ENCODE measurements at regions not wholly inside any gene's neighbourhood (a gene's known extent, or its start where the extent isn't known, plus 50 kb on each side); places are given as distances from the start of the nearest gene placed in this dataset.

DNA sequence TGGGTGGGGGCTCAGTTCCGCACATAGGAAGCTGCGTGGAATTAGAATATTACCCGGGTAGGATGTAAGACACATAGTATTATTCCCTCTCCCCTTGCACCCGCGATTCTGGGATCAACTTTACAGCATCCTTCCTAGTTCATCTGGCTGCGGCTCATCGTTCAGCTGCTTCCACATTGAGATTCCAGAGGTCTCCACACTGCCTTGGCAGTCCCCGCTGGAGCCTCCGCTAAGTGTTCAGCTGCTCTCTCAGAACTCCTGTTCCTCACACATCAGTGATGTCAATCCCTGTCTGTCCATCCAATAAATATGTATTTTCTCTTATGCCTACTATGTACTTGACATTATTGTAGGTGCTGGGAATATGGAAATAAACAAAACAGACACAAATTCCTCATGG, 135.6 kb upstream of the SYT6 start:
- no peak for DNase-seq (ENCODE audit: low read depth)
- no peak overlapping the region for H3K4me3 ChIP-seq (ENCODE audit: low read depth, low read length)
- H3K27me3 ChIP-seq (ENCODE audit: control insufficient read depth, insufficient read depth, low read length): peaks cover 3% of the 10 kb centered on the region
- TF ChIP-seq, protein P1, sequence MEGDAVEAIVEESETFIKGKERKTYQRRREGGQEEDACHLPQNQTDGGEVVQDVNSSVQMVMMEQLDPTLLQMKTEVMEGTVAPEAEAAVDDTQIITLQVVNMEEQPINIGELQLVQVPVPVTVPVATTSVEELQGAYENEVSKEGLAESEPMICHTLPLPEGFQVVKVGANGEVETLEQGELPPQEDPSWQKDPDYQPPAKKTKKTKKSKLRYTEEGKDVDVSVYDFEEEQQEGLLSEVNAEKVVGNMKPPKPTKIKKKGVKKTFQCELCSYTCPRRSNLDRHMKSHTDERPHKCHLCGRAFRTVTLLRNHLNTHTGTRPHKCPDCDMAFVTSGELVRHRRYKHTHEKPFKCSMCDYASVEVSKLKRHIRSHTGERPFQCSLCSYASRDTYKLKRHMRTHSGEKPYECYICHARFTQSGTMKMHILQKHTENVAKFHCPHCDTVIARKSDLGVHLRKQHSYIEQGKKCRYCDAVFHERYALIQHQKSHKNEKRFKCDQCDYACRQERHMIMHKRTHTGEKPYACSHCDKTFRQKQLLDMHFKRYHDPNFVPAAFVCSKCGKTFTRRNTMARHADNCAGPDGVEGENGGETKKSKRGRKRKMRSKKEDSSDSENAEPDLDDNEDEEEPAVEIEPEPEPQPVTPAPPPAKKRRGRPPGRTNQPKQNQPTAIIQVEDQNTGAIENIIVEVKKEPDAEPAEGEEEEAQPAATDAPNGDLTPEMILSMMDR (IDR thresholded peaks at IDR 0.05; ENCODE audit: insufficient read depth, low read length, poor library complexity, severe bottlenecking): no peak
- H3K36me3 ChIP-seq (ENCODE audit: control insufficient read depth, insufficient read depth, low read length): no peaks in the 10 kb centered on the region

DNA sequence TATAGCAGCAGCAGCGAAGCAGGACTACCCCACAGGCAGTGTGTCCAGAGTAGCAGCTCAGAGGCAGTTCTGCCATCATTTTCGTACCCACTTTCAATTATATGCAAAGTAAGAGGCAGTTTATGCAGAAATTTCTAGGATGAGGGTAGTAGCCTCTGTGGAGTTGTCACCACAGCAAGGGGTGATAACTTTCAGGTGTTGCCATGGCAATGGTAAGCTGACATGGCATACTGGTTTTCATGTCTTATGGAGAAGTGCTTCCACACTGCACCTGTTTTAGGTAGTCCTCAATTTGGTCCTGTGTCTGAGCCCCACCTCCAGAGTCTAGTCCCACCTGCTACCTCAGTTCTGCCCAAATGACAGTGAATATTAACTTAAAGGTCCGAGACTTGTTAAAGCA, 133.3 kb upstream of the SYT6 start:
- DNase-seq (ENCODE audit: low read depth): no peak
- peaks cover 3% of the 10 kb centered on the region for H3K27me3 ChIP-seq (ENCODE audit: control insufficient read depth, insufficient read depth, low read length)
- H3K4me3 ChIP-seq (ENCODE audit: low read depth, low read length): no peak overlapping the region
- H3K36me3 ChIP-seq (ENCODE audit: control insufficient read depth, insufficient read depth, low read length): no peaks in the 10 kb centered on the region
- TF ChIP-seq, protein P1 (IDR thresholded peaks at IDR 0.05; ENCODE audit: insufficient read depth, low read length, poor library complexity, severe bottlenecking): no peak

DNA sequence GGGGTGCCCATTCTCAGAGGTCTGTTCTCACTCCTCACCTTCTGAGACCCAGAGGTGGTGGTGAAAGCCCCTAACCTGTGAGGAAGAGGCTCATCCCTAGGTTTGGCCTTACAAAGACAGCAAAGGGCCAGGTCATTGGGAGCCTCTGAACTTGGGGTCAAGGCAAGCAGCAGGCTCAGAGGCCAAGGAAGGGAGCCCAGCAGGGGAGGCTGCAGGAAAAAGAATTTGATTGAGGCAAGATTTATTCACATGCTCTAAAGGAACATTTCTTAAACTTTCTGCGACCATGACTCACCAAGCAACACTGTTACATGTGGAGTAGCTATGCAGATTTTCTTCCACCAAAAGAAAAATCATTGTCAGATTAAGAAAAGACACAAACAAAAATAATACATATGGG, 132.5 kb upstream of the SYT6 start:
- Histone ChIP-seq H3K36me3 (ENCODE audit: control insufficient read depth, insufficient read depth, low read length) (no peaks in the 10 kb centered on the region), H3K4me3 (ENCODE audit: low read depth, low read length) (no peak overlapping the region), H3K27me3 (ENCODE audit: control insufficient read depth, insufficient read depth, low read length) (peaks cover 3% of the 10 kb centered on the region)
- no peak for DNase-seq (ENCODE audit: low read depth)
- TF ChIP-seq, protein P1 (IDR thresholded peaks at IDR 0.05; ENCODE audit: insufficient read depth, low read length, poor library complexity, severe bottlenecking): no peak

DNA sequence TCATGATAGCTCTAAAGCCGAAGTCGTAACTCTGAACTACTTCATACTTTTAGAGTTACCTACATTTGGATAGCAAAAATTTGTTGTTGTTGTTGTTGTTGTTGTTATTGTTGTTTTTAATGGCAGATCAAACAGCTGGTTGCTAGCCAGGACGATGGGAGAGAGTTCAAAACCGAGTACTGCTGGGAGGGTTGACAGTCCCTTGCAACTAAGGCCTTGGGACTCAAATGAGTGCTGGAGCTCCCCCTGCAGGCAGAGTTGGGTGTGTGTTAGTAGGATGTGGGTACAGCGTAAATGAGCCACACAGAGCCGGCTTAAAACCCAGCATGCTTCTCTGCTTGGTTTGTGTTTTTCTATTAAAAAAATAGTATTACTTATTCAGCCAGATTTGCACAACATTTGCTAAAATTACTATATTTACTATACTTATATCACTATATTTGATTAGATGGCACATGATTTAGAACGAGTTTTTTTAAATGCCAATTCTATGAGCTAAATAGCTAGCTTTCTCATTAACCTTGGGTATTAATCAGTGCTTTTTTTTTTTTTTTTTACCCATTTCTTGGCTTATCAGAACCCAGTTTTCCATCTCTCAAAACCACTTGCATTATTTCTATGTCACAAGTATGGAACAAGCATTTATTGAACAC, 129.2 kb upstream of the SYT6 start:
- Histone ChIP-seq H3K36me3 (ENCODE audit: control insufficient read depth, insufficient read depth, low read length) (no peaks in the 10 kb centered on the region), H3K27me3 (ENCODE audit: control insufficient read depth, insufficient read depth, low read length) (peaks cover 2% of the 10 kb centered on the region), H3K4me3 (ENCODE audit: low read depth, low read length) (no peak overlapping the region)
- peak; percentile 63 for DNase-seq (ENCODE audit: low read depth)
- TF ChIP-seq, protein P1 (IDR thresholded peaks at IDR 0.05; ENCODE audit: insufficient read depth, low read length, poor library complexity, severe bottlenecking): peak; percentile 92

DNA sequence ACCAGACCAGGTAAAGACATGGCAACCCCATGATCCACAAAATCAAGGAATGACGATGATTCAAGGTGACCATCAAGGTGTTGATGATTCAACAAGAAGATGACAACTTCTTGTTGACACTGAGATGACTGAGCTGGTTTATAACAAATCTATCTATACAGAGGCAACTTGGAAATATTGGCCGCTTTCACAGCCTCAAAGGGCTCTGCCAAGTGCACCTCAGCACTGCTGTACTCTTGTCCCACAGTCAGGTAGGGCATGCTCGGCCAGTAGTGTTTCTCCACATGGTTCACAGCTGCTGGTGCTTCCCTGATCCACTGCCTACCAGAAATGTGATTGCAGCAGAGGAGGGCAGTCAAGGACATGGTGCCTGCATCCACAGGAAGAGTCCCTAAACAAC, 125.2 kb upstream of the SYT6 start:
- Histone ChIP-seq H3K4me3 (ENCODE audit: low read depth, low read length) (no peak overlapping the region), H3K36me3 (ENCODE audit: control insufficient read depth, insufficient read depth, low read length) (no peaks in the 10 kb centered on the region), H3K27me3 (ENCODE audit: control insufficient read depth, insufficient read depth, low read length) (no peaks in the 10 kb centered on the region)
- TF ChIP-seq, protein P1 (IDR thresholded peaks at IDR 0.05; ENCODE audit: insufficient read depth, low read length, poor library complexity, severe bottlenecking): no peak
- no peak for DNase-seq (ENCODE audit: low read depth)

DNA sequence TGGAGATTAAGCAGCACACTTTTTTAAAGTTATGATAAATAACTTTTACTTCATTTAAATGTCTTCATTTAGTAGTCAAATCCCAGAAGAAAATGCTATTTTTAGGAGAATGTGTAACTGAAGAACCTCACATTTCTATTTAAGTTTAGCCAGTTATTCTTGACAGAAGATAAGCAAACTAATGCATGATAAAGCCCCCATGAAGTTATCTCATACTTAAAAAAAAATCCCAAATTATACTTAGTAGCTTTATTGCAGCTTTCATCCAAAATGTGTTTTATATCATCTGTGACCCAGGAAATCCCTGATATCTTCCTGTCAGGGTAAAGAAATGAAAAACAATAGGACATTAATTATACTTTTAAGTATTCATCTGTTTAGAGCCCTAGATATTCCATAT, 124.8 kb upstream of the SYT6 start:
- no peak overlapping the region for H3K4me3 ChIP-seq (ENCODE audit: low read depth, low read length)
- H3K27me3 ChIP-seq (ENCODE audit: control insufficient read depth, insufficient read depth, low read length): no peaks in the 10 kb centered on the region
- TF ChIP-seq, protein P1 (IDR thresholded peaks at IDR 0.05; ENCODE audit: insufficient read depth, low read length, poor library complexity, severe bottlenecking): no peak
- no peak for DNase-seq (ENCODE audit: low read depth)
- H3K36me3 ChIP-seq (ENCODE audit: control insufficient read depth, insufficient read depth, low read length): no peaks in the 10 kb centered on the region
